Lung (tissue), 9 donors: ENCODE measurements at regions not wholly inside any gene's neighbourhood (a gene's known extent, or its start where the extent isn't known, plus 50 kb on each side); places are given as distances from the start of the nearest gene placed in this dataset.
"Not testable (repeated sequence)": the region's sequence is repeated elsewhere in the genome, so short reads cannot be mapped to it uniquely, and the experiment has no call there.

ENCODE experiments used
- ATAC-seq: fragments of 200-7000 bp; cut with Tn5 transposase; one replicate; pipeline ENCODE4 v1.9.1; 2020; ENCODE audit warnings: moderate number of reproducible peaks; ENCODE audit not compliant: insufficient read depth, low FRiP score
- DNase-seq, 3 donors: peaks; one replicate each; pipeline ENCODE4 v3.0.0-alpha.2; 2013 to 2017
- H3K27ac ChIP-seq, 2 donors: one replicate each; pipeline ENCODE4 v1.5.1; 2013; ENCODE audit warnings: mild to moderate bottlenecking in 2 of 2, moderate library complexity in 2 of 2, control low read depth in 1 of 2, inconsistent platforms in 1 of 2, low read depth in 1 of 2, low read length in 1 of 2
- H3K27me3 ChIP-seq, 3 donors: one replicate each; pipeline ENCODE4 v1.5.1; 2013; ENCODE audit warnings: low read length in 2 of 3; ENCODE audit not compliant: control insufficient read depth in 3 of 3, insufficient read depth in 3 of 3
- H3K36me3 ChIP-seq, 4 donors: one replicate each; pipeline ENCODE4 v1.5.1; 2013; ENCODE audit warnings: low read length in 4 of 4, mild to moderate bottlenecking in 1 of 4, moderate library complexity in 1 of 4; ENCODE audit not compliant: control insufficient read depth in 4 of 4, insufficient read depth in 4 of 4
- H3K4me1 ChIP-seq, 5 donors: one replicate each; pipeline ENCODE4 v1.5.1; 2013; ENCODE audit warnings: low read length in 5 of 5, mild to moderate bottlenecking in 2 of 5, moderate library complexity in 1 of 5; ENCODE audit not compliant: control insufficient read depth in 5 of 5, insufficient read depth in 5 of 5
- H3K4me3 ChIP-seq: one replicate; pipeline ENCODE4 v1.5.1; 2013; ENCODE audit warnings: mild to moderate bottlenecking, control low read depth, moderate library complexity
- H3K9ac ChIP-seq, 2 donors: one replicate each; pipeline ENCODE4 v1.5.1; 2013; ENCODE audit warnings: low read length in 2 of 2, control low read depth in 1 of 2; ENCODE audit not compliant: insufficient read depth in 1 of 2
- H3K9me3 ChIP-seq, 4 donors: one replicate each; pipeline ENCODE4 v1.5.1; 2013; ENCODE audit warnings: low read length in 3 of 4, mild to moderate bottlenecking in 1 of 4, moderate library complexity in 1 of 4; ENCODE audit not compliant: control insufficient read depth in 4 of 4, insufficient read depth in 3 of 4
- WGBS, 2 donors: extraction: QIAGEN DNeasy Blood & Tissue Kit; methylation state at CpG; one replicate each; pipeline ENCODE4 v1.1.7; 2013; 5-methylcytosine and 5-hydroxymethylcytosine counted together
- donor health status: Bipolar disorder and iron deficiency.
- donor health status: healthy.
- donor health status: DM: yes; HTN: yes; CAD: no.

DNA sequence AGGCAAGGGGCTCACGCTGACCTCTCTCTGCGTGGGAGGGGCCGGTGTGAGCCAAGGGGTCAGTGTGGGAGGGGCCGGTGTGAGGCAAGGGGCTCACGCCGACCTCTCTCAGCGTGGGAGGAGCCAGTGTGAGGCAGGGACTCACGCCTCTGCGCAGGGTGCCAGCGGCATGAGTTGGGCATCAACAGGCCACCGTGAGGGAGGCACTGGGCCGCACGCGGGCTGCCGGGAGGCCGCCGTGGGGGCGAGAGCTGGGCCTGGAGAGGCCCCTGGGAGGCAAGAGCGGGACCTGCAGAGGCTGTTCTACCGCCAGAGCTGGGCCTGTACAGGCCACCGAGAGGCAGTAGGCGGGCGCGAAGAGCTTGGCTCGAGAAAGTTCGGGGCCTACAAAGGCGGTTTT lies 255.6 kb upstream of the NUPR2 start:
- H3K9me3 ChIP-seq, H3K4me3 ChIP-seq, H3K9ac ChIP-seq, H3K36me3 ChIP-seq, H3K27ac ChIP-seq, H3K4me1 ChIP-seq, H3K27me3 ChIP-seq, ATAC-seq, DNase-seq: not testable (repeated sequence)
- WGBS, 2 donors = 94 to 97% methylated on average over 14 of the region's 27 CpGs

DNA sequence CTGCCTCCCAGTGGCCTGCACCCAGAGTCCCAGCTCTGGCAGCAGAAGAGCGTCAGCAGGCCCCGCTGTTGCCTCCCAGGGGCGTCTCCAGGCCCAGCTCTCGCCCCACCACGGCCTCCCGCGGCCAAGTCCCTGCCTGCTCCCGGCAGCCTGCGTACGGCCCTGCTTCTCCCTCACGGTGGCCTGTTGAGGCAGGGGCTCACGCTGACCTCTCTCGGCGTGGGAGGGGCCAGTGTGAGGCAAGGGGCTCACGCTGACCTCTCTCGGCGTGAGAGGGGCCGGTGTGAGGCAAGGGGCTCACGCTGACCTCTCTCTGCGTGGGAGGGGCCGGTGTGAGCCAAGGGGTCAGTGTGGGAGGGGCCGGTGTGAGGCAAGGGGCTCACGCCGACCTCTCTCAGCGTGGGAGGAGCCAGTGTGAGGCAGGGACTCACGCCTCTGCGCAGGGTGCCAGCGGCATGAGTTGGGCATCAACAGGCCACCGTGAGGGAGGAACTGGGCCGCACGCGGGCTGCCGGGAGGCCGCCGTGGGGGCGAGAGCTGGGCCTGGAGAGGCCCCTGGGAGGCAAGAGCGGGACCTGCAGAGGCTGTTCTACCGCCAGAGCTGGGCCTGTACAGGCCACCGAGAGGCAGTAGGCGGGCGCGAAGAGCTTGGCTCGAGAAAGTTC lies 254.1 kb upstream of the NUPR2 start:
- H3K36me3 ChIP-seq, H3K27ac ChIP-seq, DNase-seq, H3K4me1 ChIP-seq, H3K9ac ChIP-seq, H3K27me3 ChIP-seq, ATAC-seq, H3K4me3 ChIP-seq: not testable (repeated sequence)
- WGBS, 2 donors = 78 to 95% methylated on average over 7 to 8 of the region's 43 CpGs
- H3K9me3 ChIP-seq = peaks cover 0 to 13% (median 0%) of the 10 kb centered on the region in 4 donors

GRCh38 chr7:56367914-56368313 lies 251.7 kb upstream of the NUPR2 start:
- WGBS, 2 donors = 93 to 100% methylated on average over 1 to 18 of the region's 19 CpGs
- DNase-seq, H3K36me3 ChIP-seq, ATAC-seq, H3K27ac ChIP-seq, H3K9ac ChIP-seq, H3K4me3 ChIP-seq, H3K4me1 ChIP-seq, H3K27me3 ChIP-seq: not testable (repeated sequence)
- peaks cover 0 to 13% (median 0%) of the 10 kb centered on the region in 4 donors for H3K9me3 ChIP-seq

GRCh38 chr7:56367411-56367810 lies 251.2 kb upstream of the NUPR2 start:
- not testable (repeated sequence) for H3K36me3 ChIP-seq, H3K9ac ChIP-seq, H3K27me3 ChIP-seq, ATAC-seq, H3K27ac ChIP-seq, H3K4me3 ChIP-seq, DNase-seq, H3K4me1 ChIP-seq
- peaks cover 0 to 16% (median 0%) of the 10 kb centered on the region in 4 donors for H3K9me3 ChIP-seq
- WGBS, 2 donors = 89 to 93% methylated on average over 13 to 24 of the region's 24 CpGs

DNA sequence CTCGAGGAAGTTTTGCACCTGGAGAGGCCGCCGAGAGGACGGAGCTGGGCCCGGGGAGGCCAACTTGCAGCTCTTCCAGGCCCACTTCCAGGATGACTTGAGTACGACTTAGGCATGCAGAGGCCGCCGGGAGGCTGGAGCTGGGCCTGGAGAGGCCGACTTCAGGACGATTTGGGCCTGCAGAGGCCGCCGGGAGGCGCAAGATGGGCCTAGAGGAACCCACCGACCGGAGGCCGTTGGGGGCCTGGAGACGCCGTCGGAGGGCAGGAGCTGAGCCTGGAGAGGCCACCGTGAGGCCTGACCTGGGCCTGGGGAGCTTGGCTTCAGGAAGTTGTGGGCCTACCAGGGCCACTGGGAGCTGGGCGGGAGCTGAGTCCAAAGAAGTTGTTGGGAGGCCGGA lies 250.5 kb upstream of the NUPR2 start:
- not testable (repeated sequence) for H3K36me3 ChIP-seq, H3K4me3 ChIP-seq, H3K4me1 ChIP-seq, H3K27me3 ChIP-seq, DNase-seq, H3K9ac ChIP-seq, H3K27ac ChIP-seq, ATAC-seq
- WGBS, 2 donors = 93% methylated on average over 15 to 22 of the region's 22 CpGs
- peaks cover 0 to 17% (median 0%) of the 10 kb centered on the region in 4 donors for H3K9me3 ChIP-seq

- ATAC-seq = not testable (repeated sequence)
- 73 to 75% methylated on average over 4 of the region's 4 CpGs for WGBS, 2 donors
Observed at GRCh38 chr7:56352576-56352975, 236.4 kb upstream of the NUPR2 start.

GRCh38 chr7:56351181-56351580 lies 235.0 kb upstream of the NUPR2 start:
- H3K27me3 ChIP-seq, H3K36me3 ChIP-seq, H3K4me3 ChIP-seq, H3K9me3 ChIP-seq, H3K9ac ChIP-seq, ATAC-seq, H3K27ac ChIP-seq, DNase-seq, H3K4me1 ChIP-seq: not testable (repeated sequence)
- 84 to 89% methylated on average over 8 of the region's 8 CpGs for WGBS, 2 donors

More at GRCh38 chr7:56352576-56352975, 236.4 kb upstream of the NUPR2 start:
- H3K27ac ChIP-seq, H3K27me3 ChIP-seq, H3K4me3 ChIP-seq, DNase-seq, H3K36me3 ChIP-seq, H3K9me3 ChIP-seq, H3K4me1 ChIP-seq, H3K9ac ChIP-seq: not testable (repeated sequence)

DNA sequence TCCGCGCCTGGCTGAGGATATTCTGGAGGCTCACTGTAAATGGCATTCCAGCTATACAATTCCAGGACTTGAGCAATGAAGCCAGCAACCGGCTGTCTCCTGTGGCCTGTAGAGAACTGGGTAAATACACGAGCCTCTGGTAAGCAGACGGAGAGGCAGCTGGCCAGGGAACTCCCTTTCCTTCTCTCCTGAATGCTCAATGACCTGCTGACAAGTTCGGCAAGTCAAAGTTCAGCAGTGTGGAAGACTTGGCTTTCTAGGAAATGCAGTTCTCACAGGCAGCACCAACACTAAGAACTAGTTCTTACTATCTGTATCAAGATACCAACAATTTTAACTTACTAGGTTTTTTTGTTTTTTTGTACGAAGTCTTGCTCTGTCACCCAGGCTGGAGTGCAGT lies 232.1 kb upstream of the NUPR2 start:
- not testable (repeated sequence) for DNase-seq, H3K4me1 ChIP-seq, ATAC-seq, H3K4me3 ChIP-seq, H3K9ac ChIP-seq, H3K27me3 ChIP-seq, H3K27ac ChIP-seq, H3K36me3 ChIP-seq, H3K9me3 ChIP-seq
- WGBS, 2 donors = 82 to 85% methylated on average over 7 of the region's 7 CpGs
